Stimulated activated CD4-positive, alpha-beta T cell treated with anti-CD3 and anti-CD28 coated beads, Interleukin-1b, Interleukin-23, amount 100 ng/mL, for 1 hour (primary cell): ENCODE measurements at regions not wholly inside any gene's neighbourhood (a gene's known extent, or its start where the extent isn't known, plus 50 kb on each side); places are given as distances from the start of the nearest gene placed in this dataset.
"Not testable (repeated sequence)": the region's sequence is repeated elsewhere in the genome, so short reads cannot be mapped to it uniquely, and the experiment has no call there.

ENCODE experiments used
- DNase-seq, 2 donors: peaks; one replicate each; pipeline ENCODE4 v3.0.0-alpha.2; 2020; ENCODE audit warnings: low read depth in 2 of 2

DNA sequence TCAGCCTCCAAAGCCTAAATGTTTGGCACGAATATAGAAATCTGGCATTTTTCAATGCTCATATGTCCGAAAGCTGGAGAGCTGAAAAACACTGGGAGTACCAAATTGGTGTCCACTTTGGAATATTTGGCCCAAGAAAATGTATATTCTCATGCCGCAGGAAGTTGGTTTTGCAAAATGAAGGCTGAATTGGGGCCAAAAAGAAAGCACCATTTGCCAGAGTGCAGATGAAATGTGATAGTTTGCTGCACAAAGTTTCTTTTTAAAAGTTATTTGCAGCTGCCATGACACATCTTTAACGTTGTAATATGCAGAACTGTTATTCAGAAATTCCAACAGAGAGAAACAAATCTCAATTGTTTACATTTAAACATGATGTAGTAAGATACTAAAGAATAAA, 124.2 kb upstream of the LYPLAL1 start:
- no peak for DNase-seq

DNA sequence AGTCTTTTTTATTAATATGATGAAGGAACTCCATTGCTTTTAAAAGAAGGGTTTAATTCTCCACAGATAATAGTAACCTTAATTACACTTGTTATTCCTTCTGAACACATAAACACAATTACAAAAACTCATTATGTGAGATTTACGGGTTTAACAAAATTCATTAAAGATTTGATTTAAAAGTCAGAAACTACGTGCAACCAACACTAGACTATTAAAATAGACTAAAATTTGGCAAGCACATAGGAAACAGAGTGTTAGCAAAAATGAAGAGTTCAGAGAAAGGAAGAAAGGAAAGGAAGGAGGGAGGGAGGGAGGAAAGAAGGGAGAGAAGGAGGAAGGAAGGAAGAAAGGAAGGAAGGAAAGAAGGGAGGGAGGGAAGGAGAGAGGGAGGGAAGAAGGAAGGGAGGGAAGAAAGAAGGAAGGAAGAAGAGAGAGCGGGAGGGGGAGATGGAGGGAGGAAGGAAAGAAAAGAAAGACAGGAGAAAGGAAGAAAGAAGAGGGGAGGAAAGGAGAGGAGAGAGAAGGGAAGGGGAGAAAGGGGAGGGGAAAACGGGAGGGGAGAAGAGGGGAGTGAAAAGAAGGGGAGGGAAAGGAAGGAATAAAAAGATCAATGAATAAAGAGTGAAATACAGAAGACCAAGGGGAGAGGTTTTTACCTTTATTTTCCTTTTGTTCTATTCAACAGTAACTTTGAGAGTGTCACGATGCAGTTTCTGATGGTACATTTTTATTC, 123.4 kb upstream of the LYPLAL1 start:
- DNase-seq, result no peak

DNA sequence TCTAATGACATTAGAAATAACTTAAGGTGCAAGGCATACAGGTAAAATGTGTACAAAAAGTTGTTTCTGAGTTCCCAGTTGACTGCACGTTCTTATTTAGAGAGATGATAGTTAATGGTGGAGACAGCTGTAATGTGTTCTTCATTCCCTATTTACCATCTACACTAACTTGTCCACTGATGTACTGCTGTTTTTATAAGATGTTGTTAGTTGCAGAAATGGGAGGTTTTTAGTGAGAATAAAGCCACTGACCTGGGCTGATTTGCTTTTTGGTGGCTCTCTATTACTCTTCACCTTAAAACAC, 122.9 kb upstream of the LYPLAL1 start:
- no peak for DNase-seq

DNA sequence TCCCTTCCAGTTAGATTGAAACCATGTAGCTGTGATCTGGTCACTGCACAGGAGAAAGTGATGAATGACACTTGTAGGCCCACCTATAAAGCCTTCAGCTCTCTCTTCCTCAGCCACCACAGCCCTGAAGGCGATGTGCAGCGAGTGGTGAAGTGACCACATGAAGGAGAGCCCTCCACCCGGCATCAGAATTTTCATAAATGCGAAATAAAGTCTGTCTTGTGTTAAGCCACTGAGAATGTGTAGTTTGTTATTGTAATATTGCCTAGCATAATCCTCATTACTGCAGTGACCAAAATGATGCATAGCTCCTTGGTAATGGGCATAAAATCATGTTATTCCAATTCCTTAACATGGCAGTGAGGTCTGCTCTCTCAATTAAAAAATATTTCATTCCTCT, 122.1 kb upstream of the LYPLAL1 start:
- no peak for DNase-seq

DNA sequence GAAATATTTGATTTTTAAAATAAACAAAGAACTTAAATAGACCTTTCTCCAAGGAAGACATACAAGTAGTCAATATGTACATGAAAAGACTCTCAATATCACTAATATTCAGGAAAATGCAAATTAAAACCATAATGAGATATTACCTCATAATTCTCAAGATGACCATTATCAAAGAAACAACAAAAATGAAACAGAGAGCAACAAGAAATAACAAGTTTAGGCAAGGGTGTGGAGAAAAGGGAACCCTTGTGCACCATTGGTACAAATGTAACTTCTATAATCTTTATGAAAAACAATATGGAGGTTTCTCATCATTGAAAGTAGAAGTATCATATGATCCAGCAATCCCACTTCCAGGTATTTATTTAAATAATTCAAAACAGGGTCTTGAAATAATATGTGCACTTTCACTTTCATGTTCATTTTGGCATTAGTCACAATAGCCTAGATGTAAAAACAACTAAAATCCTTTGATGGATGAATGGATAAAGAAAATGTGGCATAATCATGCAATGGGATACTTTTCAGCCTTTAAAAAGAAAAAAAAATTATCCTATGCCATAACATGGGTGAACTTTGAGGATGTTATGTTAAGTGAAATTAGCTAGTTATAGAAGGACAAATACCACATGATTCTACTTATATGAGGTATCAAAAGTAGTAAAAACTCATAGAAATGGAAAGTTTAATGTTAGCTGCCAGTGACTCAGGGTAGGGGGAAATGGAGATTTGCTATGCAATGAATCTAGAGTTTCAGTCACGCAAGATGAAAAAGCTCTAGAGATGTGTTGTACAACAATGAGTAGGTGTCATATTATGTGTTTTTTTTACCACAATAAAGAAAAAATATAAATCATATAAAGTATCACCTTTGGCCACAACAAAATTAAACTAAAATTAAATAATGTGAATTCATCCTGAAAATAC, 114.5 kb upstream of the LYPLAL1 start:
- DNase-seq, result no peak

DNA sequence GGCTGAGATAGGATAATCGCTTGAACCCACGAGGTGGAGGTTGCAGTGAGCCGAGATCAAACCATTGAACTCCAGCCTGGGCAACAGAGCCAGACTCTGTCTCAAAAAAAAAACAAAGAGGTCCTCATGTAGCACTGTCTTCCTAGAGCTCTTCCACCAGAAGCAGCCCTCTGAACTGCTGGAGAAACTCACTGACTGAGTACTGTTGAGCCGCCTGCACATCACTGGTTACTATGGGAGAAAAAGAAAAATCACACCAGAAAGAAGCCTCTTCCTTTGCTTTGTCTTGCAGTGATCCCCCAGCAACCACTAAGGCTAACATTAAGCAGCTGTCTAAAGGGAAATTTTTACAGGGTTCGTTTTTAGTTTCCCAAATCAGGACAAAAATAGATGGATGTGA, 112.9 kb upstream of the LYPLAL1 start:
- no peak for DNase-seq

DNA sequence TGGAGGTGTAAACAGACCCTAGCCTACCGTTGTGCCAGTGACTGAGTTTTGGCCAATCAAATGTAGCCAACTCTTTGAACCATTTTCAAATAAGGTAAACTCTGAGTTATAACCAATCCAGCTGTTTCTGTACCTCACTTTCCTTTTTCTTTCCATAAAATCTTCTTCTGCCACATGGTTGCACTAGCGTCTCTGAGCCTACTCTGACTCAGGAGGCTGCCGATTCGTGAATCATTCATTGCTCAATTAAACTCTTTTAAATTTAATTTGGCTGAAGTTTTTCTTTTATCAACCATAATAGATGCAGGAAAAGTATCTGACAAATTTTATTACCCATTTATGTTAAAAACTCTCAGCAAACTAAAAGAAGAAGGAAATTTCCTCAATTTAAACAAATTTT, 111.5 kb upstream of the LYPLAL1 start:
- DNase-seq, result no peak

DNA sequence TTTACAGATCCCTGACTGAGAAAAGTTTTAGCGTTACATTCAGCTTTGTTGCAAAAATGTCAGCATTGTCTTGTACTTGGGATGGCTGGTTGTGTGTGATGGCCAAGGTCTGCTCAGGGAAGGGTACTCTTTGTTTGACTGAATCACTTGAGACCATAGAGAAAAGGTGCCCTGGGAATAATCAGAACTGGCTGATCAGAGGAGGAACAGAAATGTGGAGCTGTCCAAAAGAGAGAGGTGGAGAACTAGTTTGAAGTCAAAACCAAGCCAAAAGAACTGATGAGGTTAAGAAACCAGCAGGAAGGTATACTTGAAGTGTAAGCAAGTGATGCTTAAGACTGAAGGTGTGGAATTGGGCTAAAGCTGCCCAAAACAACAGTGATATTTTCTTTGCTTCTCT, 107.6 kb upstream of the LYPLAL1 start:
- DNase-seq, result no peak

DNA sequence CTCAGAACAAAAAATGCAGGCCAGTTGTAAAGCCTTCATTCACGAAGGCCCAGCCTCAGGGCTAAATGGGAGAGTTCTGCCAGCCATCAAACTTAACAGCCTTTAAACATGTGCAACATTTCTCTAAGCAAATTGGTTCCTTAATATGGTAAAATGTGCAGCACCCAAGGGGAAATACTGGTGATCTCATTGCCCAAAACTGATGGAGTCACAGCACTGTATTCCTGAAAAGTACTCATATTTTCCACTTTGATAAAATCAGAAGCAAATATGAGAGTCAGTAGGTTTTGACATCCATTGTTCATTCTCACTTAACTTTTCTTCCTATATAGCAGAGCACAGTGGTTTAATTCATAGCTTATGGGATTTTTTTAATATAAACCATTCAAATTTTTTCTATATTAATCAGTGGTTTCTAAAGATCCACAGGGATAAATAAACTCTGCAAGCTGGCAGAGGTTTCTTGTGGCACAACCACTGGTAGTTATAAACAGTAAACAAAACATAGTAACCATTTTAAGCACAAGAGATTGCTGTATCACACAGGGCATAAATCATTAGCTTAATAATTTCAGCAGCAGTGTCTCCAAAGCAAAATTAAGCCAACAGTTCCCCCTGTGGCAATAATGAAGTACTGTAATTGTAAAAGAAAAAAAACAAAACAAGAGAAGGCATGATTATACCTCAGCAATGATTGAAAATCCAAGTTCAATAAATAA, 106.9 kb upstream of the LYPLAL1 start:
- no peak for DNase-seq

DNA sequence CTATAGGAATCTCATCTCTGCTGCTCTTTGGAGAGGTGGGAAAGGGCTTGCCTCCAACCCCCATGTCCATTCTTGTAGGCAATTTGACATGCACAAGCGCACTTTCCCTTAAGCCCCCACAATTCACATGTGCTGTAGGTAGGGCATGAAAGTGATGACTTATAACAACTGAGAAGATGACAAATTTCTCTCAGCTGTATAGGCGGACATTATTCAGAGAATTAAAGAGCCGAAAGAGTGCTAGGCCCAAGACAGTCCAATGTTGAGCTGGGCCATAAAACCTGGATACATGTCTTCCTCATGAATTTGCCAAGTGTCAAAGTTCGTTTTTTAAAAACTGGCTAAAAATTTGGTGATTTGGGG, 106.3 kb upstream of the LYPLAL1 start:
- no peak for DNase-seq

DNA sequence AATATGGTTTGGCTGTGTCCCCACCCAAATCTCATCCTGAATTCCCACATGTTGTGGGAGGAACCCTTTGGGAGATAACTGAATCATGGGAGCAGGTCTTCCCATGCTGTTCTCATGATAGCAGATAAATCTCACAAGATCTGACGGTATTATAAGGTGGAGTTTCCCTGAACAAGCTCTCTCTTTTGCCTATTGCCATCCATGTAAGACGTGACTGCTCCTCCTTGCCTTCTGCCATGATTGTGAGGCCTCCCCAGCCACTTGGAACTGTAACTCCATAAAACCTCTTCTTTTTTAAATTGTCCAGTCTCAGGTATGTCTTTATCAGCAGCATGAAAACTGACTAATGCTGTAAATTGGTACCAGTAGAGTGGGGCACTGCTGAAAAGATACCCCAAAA, 103.3 kb upstream of the LYPLAL1 start:
- not testable (repeated sequence) for DNase-seq

DNA sequence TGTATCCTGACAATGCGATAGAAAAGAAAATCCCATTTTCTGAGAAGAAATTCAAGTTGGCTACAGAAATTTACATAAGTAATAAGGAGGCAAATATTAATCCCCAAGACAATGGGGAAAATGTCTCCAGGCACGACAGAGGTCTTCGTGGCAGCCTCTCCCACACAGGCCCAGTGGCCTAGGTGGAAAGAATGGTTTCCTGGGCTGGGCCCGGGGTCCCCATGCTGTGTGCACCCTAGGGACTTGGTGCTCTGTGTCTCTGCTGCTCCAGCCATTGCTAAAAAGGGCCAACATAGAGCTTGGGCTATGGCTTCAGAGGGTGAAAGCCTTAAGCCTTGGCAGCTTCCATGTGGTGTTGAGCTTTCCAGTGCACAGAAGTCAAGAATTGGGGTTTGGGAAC, 102.5 kb upstream of the LYPLAL1 start:
- no peak for DNase-seq

DNA sequence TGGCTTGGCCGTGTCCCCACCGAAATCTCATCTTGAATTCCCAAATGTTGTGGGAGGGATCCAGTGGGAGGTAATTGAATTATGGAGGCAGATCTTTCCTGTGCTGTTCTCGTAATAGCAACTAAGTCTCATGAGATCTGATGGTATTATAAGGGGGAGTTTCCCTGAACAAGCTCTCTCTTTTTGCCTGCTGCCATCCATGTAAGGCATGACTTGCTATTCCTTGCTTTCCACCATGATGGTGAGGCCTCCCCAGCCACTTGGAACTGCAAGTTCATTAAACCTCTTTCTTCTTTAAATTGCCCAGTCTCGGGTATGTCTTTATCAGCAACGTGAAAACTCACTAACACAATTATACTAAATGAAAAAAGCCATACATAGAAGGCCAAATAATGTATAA, 101.3 kb upstream of the LYPLAL1 start:
- no peak for DNase-seq

DNA sequence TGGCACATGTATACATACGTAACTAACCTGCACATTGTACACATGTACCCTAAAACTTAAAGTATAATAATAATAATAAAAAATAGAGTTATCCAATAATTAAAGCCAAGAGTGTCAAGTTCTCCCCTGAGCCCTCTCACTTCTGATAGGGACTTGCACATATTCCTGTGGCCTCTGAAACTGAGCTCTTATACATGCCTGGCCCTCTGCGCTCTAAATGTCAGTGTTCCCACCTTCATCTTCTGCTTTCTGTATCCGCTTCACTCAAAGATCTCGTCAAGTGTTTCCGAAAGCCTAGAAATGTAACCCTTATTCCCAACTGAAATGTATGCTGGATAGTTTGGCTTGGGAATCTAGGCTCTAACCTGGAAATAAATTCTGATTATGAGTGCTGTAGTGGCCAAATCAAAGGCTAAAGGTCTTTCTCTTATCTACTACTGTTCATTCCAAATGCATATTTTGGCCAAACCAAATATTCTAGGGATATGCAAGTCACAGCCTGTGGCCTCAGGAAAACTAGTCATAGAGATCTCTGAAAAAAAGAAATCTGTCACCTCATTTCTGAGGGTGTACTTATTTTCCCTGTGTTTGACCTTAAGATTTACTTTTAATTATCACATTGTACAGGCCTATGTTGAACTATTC, 99.5 kb upstream of the LYPLAL1 start:
- DNase-seq, result no peak

DNA sequence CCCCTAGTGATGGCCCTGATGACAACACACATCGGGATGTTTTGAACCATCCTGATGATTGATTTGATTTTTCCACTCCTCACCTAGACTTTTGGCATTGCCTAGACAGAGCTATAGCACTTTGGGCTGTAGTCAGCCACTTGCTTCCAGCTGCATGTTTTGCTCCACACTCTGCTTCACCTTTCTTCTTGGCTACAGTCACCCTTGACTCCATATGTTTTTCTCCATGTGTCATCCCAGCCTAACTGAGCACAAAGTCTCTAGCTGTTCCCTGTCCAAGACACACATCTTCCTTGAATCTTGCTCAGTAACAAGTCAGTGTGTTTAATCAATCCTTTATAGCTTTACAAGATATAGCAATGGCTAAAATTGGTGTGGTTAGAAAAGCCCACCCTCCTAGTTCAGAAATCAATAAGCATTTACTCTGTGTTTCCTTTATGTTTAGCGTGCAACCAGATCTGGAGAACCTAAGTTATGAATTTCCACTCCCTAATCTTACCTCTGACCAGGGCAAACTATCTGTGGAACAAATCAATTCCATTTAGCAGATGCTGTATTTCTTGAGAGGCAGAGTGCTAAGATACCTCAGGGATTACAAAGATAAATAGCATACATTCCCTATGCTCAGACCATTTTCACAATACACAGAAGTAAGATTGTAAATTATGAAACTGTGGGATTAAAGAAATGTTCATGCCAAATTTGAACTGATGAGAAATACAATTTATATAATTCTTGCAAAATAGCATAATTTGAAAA, 98.4 kb upstream of the LYPLAL1 start:
- no peak for DNase-seq

DNA sequence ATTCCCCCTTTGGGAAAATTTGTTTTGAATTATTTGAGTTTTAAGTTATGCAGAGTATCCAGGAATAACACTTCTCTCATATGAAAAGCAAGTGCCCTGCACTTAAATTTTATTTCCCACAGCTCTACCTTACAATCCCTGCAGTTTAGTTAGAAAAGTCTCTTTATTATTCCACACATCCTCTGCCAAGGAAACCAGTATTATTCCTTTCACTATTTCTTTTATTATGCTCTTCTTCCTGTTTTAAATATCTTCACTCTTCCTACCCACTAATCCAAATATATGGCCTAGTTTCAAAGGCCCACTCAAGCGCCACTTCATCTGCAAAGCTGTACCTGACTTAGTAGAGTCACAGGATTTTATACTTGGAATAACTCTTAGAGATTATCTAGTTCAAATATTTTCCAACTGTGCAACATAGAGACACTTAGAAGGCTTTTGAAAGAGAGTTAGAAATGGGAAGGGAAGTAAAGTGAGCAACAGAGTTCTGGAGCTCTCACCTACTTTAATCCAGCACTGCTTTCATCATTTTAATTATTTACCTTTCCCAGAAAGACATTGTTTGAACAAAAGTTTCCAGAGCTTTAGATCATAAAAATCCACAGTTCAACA, 97.2 kb upstream of the LYPLAL1 start:
- DNase-seq, result no peak

DNA sequence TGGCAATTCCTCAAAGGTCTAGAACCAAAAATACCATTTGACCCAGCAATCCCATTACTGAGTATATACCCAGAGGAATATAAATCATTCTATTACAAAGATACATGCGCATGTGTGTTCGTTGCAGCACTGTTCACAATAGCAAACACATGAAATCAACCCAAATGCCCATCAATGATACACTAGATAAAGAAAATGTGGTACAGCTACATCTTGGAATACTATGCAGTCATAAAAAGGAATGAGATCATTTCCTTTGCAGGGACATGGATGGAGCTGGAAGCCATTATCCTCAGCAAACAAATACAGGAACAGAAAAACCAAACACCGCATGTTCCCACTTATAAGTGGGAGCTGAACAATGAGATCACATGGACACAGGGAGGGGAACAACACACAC, 95.9 kb upstream of the LYPLAL1 start:
- not testable (repeated sequence) for DNase-seq

DNA sequence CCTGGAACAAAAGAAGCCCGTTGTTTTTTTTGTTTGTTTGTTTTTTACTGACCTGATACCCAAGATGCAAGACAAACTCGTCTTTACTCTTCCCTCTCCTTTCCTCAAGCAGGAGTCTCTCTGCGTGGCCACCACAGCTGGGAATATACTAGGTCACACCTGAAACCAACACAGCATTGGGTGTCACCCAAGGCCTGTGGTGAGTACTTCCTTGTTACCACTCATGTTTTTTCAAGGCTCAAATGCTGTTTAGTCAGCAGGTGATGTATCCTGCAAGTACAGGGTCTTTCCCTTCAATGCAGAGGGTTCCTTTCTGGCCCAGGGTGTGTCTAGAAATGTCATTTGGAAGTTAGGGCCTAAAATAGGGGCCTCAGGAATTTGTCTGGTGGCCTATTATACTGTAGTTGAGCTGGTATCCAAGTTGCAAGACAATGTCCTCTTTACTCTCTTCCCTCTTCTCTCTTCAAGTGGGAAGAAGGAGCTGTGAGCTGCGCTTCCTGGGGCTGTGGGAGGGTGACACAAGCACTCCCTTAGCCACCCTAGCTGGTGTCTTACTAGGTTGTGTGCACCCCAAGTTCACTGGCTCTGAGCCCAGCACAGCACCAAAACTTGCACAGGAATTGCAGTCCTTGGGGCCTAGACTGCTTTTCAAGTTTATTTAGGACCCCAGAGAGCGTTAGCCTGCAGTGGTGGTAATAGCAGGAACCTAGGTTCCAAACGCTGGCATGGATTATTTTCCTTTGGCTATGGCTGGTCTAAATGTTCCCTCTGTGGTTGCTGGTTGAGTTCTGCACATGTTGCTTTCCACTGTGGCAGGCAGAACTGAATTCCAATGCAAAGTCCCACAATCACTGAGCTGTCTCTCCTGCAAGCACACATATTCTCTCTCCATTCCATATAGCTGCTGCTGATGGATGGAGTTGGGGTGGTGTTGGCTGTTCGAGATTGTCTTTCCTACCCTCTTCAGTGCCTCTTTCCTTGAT, 91.4 kb upstream of the LYPLAL1 start:
- DNase-seq, result no peak

DNA sequence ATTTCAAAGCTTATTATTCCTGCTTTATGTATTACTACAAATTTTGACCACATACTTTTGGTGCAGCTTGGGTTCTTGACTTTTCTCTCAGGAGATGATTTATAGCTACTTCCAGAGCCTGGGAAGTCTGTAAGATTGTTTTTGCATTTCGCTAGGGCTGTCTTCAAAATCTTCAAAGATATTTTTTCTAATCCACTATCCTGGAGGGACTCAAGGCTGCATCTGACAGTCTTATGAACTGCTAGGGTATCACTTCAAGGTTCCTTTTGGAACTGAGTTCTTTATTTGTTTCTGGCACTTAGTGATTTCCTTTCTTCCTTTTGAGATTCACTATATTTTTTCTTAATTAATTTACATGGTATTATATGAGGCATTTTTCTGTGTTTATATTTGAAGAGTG, 90.0 kb upstream of the LYPLAL1 start:
- DNase-seq, result no peak

DNA sequence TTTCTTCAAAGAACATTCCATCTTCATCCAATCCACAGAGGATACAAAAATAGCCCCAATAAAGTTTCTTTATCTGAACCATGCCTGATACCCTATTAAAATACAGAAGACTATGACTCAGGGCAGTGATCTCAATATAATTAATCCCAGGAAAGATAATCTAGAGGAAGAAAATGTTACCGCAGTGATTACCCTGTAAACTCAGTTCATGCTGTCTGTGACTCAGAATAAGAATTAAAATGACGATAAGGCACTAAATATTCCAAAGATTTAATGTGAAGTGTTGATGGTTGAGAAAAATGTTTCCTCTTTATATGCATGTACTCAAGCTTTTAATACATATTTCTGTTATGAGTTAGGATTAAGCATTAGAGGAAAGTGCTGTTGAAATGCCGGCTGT, 88.6 kb upstream of the LYPLAL1 start:
- no peak for DNase-seq
